ENCODE measurements at regions not wholly inside any gene's neighbourhood (a gene's known extent, or its start where the extent isn't known, plus 50 kb on each side); places are given as distances from the start of the nearest gene placed in this dataset.
A peak's percentile ranks its signal among the peaks of the same experiment; 100 is the strongest.
"Not testable (repeated sequence)": the region's sequence is repeated elsewhere in the genome, so short reads cannot be mapped to it uniquely, and the experiment has no call there.

- DNase-seq = no peak
Observed at GRCh38 chr9:89951675-89952074, 346.9 kb downstream of the GADD45G start.

DNA sequence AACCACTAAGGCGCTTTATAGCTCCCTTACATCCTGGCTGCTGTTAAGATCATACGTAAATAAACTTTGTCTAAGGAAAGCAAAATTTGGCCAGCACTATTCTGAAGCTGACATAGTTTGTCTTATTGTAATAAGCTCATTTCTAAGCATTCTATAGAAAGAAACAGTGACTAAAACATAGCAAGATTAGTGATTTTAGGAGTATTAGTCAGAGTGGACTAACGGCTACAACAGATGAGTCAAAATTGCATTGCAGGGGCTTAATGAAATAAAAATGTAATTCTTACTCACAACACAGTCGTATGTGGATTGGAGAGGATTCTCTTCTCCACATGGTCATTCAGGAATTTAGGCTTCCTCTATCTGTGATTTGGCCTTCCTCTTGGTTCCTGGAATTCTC, 347.6 kb downstream of the GADD45G start:
- no peak for DNase-seq

- DNase-seq = not testable (repeated sequence)
Observed at GRCh38 chr9:89953263-89953662, 348.5 kb downstream of the GADD45G start.

DNA sequence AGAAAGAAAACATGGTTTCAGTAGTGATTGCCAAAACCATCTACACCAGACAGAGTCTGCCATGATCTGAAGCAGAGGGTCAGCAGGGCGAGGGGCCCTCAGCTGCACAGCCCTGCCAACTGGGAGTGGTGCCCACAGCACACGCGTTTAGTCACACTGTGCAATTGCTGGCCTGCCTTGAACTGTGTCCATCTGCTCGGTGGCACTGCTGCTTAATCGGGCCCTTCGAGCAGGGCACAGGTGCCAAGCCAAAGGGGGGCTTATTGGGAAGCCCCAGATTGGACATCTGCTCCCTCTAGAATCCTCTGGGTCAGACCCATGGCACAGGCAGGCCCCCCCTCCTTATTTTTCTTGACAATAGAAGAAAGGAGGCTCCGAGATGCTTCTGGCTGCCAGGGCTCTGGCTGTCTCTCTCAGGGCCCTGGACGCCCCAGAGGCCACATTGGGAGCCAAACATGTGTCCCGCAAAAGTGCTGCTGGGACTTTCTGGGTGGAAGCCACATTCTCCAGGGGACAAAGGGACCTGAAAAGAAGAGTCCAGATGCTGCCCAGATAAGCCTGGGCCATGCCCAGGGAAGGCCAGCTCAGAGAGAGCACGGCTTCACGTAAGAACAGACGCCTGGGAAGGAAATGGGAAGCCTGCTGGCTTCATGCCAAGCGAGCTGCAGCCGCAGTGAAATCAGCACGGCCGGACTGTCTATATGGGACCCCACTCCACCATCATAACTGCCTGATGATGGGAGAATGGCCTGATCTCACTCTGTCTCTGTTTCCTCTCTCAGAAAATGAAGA, 349.2 kb downstream of the GADD45G start:
- DNase-seq = peak in 1 of 2 experiments; percentile 41

GRCh38 chr9:89955144-89955543, 350.3 kb downstream of the GADD45G start:
- DNase-seq = no peak

- no peak for DNase-seq
Observed at GRCh38 chr9:89955626-89956025, 350.8 kb downstream of the GADD45G start.

GRCh38 chr9:89956331-89956730, 351.5 kb downstream of the GADD45G start:
- DNase-seq = no peak

DNA sequence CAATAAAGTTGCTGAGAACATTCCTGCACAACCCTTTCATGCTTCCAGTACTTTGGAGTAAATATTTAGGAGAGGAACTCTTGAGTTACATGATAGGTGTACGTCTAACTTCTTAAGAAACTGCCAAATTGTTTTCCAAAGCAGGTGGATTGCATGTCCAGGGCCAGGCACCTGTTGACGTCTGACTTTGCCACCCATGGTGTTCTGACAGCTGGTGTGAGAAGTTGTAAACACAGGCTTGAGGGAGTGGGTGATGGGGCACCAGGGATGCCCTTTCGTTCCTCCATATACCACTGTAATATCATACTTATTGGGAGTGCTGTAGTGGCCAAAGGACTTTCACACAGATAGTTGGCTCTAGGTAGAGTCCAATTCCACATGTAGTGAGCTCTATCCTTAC, 352.1 kb downstream of the GADD45G start:
- no peak for DNase-seq

GRCh38 chr9:89958086-89958485, 353.3 kb downstream of the GADD45G start:
- DNase-seq = no peak

DNA sequence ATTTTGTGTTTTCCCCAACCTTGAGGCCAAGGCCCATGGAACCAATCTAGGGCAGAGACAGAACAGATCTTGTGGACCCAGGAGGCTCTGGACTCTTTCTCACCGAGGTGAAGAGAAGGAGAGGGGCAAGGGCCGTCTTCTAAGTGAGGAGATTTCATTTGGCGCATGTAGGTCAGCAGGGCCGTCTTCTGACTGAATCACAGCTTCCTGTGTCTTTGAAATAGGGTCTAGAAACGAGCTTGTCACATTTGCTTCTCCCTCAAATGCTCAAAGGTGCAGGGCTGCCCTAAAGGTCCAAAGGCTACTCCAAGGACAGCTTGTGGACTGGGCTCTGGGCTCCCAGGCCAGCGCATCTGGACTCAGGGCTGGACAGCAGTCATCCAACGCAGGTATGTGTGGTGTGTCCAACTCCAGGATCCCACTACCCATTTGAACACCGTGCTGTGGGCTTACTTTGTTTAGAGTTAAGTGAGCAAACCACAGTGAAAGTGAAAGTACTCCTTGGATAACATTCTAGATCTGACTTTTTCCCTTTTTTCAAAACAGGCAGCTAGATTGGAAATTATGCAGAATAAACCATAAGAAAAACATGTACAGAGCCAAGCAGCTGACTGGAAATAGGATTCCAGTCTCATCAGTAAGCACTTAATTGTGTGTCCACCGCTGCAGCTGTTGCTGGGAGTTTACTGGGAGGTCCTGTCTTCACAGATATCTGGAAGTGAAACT, 357.0 kb downstream of the GADD45G start:
- DNase-seq = no peak

GRCh38 chr9:89963280-89963679, 358.5 kb downstream of the GADD45G start:
- no peak for DNase-seq

- DNase-seq = no peak
Observed at GRCh38 chr9:89967527-89967926, 362.7 kb downstream of the GADD45G start.

DNA sequence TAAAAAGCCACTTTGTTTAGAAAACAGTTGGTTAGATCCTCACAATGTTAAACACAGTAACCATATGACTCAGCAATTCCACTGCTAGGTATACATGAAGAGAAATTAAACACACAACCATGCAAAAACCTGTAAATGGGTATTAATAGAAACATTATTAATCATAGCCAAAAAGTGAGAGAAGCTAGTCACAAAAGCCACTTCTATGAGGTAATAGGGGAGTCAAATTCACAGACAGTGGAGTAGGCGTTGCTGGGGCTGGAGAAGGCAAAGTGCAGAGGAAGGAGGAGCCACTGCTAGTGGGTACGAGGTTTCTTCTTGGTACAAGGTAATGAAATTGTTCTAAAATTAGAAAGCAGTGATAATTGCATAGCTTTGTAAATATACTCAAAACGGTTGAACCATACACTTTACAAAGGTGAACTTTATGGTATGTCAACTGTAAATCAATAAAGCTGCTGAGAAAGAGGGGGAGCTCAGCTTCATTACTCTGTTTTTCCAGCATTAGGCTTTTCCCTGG, 364.4 kb downstream of the GADD45G start:
- no peak for DNase-seq

- DNase-seq = no peak
Observed at GRCh38 chr9:89969881-89970639, 365.2 kb downstream of the GADD45G start.

DNA sequence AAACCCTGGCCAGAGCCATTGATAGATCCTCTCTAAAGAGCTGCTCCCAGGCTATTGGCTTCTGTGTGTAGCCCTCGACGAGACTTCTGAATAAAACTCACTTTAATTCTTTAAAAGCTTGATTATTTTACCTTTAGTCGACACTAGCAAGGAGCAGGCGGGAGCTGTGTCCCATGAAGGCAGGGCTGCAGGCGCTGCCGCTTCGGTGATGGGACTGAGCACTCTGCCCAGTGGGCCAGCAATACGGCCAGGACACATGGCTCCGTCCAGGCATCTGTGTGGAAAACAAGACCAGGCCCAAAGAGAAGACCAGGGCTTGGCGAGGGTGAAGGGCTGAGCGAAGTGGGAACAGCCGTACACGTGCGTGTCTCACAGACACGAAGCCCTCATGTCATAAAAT, 365.9 kb downstream of the GADD45G start:
- DNase-seq = no peak

- no peak for DNase-seq
Observed at GRCh38 chr9:89972535-89972934, 367.7 kb downstream of the GADD45G start.

DNA sequence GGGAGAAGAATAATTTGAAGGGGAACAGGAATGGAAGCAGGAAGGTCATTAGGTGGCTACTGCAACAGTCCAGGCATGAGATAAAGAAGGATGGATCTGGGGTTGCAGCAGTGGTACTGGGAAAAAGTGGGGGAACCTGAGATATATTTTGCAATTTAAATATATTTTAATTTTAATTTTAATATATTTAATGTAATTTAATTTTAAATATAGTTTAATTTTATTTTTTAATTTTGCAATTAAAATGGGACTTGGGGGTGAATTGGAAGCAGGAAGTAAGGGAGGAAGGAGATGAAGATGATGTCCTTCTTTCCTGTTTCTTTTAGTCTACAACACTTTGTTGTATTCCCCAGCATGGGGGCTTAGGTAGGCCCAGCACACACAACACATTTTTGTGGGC, 369.8 kb downstream of the GADD45G start:
- no peak for DNase-seq

DNA sequence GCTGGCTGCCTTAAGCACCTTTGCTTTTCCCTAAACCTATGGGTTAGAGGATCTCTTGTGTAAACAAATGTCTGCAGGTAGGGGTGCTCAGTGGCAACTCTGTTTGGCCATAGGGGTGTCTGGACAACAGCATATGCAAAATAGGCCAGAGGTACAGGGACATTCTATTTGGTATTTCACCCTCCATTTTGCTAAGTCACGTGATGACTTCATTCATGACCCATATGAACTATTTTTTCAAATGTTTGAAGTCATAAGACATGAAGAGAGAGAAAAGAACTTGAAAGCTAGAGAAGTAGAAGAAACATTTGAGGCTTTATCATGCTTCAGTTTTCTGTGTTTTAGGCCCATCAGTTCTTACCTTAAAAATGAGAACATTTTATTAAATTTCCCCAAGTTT, 370.2 kb downstream of the GADD45G start:
- DNase-seq = no peak

GRCh38 chr9:89975630-89976029, 370.8 kb downstream of the GADD45G start:
- no peak for DNase-seq

DNA sequence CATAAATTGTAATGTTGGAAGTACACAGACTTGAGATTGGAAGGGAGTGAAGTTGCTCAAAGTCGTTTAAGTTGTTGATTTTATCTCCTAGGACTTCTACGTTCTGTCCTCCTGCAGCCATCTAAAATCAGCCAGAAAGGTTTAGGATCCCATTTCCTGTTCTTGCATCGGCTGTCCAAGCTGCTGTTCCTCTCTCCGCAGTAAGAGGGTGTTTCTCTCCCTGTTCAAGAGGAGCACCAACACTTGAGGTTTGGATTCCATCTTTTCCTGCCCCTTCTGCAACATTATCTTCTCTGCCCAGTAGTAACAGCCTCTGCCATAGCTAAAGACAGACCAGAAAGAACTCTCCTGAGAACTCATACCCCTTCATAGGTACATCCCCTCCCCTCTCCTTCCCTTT, 373.4 kb downstream of the GADD45G start:
- no peak for DNase-seq

- DNase-seq = no peak
Observed at GRCh38 chr9:89980600-89980999, 375.8 kb downstream of the GADD45G start.

- DNase-seq = no peak
Observed at GRCh38 chr9:89982016-89982415, 377.2 kb downstream of the GADD45G start.

GRCh38 chr9:89983411-89983810, 378.6 kb downstream of the GADD45G start:
- DNase-seq = no peak

All from NCI-H187 (cell line).